ENCODE measurements at regions not wholly inside any gene's neighbourhood (a gene's known extent, or its start where the extent isn't known, plus 50 kb on each side); places are given as distances from the start of the nearest gene placed in this dataset.

DNA sequence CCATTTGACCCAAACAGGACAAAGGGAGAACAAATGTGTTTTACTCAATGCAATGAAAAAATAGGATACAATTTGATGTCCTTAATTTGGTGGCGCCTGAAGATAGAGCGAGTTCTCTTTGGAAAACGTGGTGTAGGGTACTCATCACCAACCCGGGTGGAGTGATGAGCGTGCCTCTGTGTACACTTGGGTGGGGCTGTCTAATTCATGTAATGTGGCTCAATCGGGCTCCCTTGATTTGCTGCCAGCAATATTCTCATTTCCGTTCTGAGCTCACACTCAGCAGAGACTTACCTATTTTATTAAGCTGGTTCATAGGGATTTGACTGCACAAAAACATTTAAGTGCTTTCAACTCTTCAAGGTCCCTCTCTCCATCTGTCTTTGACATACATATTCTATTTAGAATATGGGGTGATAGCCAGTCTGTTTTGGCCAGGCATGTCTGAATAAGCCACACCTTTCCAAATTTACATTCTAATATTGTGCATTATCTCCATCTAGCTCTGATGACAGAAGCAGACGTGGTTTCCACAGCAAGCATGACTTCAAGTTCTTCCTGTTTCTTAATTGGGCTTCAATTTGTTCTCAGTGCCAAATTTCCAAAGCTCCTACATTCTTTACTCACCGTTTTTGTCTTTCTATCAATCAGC, 162.5 kb downstream of the IRX2 start:
- TF ChIP-seq CTCF (IDR thresholded peaks at IDR 0.05; ENCODE audit: control insufficient read depth, extremely low read depth, insufficient read depth) = no peak
- no peak for DNase-seq (ENCODE audit: low read depth)

DNA sequence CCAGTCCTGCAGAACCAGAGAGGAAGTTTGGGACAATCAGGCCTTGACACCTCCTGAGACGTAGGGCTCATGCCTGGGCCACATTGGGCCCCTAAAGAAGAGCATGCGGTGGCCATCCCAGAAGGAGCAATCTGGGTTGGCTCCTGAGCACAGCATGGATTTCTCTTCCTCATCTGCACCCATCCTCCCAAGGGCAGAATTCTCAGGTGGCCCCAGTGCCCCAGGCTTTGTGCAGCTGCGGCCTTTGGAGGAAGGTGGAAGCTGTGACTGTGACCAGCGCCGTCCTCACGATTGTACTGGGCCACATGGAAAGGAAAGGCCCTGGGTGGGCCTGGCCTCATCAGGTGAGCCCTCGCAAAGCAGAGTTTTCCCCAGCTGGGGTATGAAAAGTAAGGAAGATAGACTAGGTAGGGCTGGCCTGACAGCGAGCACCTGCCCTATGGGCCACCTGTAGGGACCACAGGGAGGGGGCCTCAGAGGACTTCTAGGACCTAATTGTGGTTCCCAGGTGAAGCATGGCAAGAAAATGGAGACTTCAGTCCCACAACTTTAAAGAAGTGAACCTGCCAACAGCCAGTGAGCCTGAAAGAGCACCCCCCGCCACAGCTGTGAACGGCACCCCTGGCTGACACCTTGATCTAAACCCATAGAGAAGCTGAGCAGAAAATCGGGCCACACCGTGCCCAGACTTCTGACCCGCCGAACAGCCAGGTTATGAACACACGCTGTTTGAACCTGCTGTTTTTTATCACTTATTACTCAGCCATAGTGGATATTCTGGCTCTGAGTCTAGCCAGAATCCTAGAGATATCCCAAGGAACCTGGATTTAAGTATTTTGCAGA, 164.1 kb downstream of the IRX2 start:
- no peak overlapping the region for H3K4me3 ChIP-seq (ENCODE audit: low read depth, low read length)
- no peak for DNase-seq (ENCODE audit: low read depth)
- no peak for TF ChIP-seq CTCF (IDR thresholded peaks at IDR 0.05; ENCODE audit: control insufficient read depth, extremely low read depth, insufficient read depth)

More for the DNA sequence above, 162.5 kb downstream of the IRX2 start:
- H3K4me3 ChIP-seq (ENCODE audit: low read depth, low read length) = no peak overlapping the region

DNA sequence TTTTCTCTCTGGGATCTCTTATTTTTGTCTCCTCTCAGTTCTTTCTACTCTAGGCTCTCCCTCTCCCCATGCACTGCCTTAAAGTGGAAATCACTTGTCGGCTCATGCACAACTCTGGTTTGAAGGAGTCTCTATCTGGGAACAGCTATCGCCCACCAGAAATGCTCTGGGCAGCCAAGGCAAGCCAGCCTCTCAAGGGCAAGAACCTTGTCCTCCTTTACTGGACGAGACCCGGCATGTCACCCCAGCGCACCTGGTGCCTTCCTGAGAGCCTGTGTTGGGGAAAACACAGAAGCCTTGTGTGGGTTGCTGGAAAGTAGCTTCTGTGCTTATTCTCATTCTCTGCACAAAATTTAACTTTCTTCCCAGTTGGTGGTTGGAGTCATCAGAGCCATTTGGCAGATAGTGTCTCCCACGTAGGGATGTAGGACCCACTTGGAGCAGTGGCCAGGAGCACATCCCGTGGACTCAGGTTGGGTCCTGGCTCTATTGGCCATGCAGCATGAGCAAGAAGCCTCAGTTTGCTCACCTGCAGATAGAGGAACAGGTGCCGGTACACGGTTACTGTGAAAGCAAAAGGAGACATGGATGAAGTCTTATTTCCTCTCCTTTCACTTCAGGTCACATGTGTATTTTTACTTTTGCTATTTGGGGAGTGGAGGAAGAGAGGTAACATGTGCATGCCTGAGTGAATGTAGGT, 165.3 kb downstream of the IRX2 start:
- TF ChIP-seq CTCF (IDR thresholded peaks at IDR 0.05; ENCODE audit: control insufficient read depth, extremely low read depth, insufficient read depth) = no peak
- no peak overlapping the region for H3K4me3 ChIP-seq (ENCODE audit: low read depth, low read length)
- no peak for DNase-seq (ENCODE audit: low read depth)

GRCh38 chr5:2584579-2585269, 166.8 kb downstream of the IRX2 start:
- DNase-seq (ENCODE audit: low read depth) = no peak
- TF ChIP-seq CTCF (IDR thresholded peaks at IDR 0.05; ENCODE audit: control insufficient read depth, extremely low read depth, insufficient read depth) = no peak
- H3K4me3 ChIP-seq (ENCODE audit: low read depth, low read length) = no peak overlapping the region

- no peak for TF ChIP-seq CTCF (IDR thresholded peaks at IDR 0.05; ENCODE audit: control insufficient read depth, extremely low read depth, insufficient read depth)
- DNase-seq (ENCODE audit: low read depth) = peak; percentile 15
- no peak overlapping the region for H3K4me3 ChIP-seq (ENCODE audit: low read depth, low read length)
Observed at GRCh38 chr5:2582507-2582906, 169.0 kb downstream of the IRX2 start.

DNA sequence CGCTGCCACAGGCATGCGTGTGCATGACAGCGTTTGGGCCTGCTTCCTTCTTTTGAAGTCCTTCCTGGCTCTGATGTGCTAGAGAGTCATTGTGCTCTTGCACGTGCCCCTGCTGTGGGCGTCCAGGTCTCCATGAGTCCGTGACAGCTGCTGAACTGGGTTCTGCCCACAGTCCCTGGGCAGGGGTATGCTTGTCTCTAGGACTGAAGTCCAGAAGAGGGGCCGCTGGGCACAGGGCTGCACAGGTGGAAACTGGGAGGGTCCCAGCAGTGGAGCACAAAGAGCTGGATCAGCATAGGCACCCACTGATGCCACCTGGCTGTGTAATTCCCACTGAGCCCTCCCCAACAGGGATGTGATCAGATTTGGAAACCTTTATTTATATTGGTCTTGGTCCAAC, 169.4 kb downstream of the IRX2 start:
- peak; percentile 25; the same call in 1 of the 2 replicates for TF ChIP-seq CTCF (IDR thresholded peaks at IDR 0.05; ENCODE audit: control insufficient read depth, extremely low read depth, insufficient read depth)
- H3K4me3 ChIP-seq (ENCODE audit: low read depth, low read length) = no peak overlapping the region
- no peak for DNase-seq (ENCODE audit: low read depth)
